Activated CD8-positive, alpha-beta T cell treated with anti-CD3 and anti-CD28 coated beads for 36 hours (primary cell): ENCODE measurements at regions not wholly inside any gene's neighbourhood (a gene's known extent, or its start where the extent isn't known, plus 50 kb on each side); places are given as distances from the start of the nearest gene placed in this dataset.

ENCODE experiments used
- ATAC-seq: fragments of 200-7000 bp; cut with Tn5 transposase; one replicate; pipeline ENCODE4 v1.10.0; 2021; ENCODE audit warnings: mild to moderate bottlenecking, moderate library complexity
- CTCF ChIA-PET: fragments of 350-600 bp; sonication (Branson Sonifier 250); formaldehyde crosslinking; loops from one replicate; lab custom pipeline; 2021; ENCODE audit warnings: antibody characterized with exemption; lab: Charles Lee
- POLR2A ChIA-PET: fragments of 350-600 bp; sonication (Branson Sonifier 250); formaldehyde crosslinking; loops from one replicate; lab custom pipeline; 2021; ENCODE audit warnings: antibody characterized with exemption; lab: Charles Lee
- DNase-seq: peaks from one replicate; pipeline ENCODE4 v3.0.0-alpha.2; 2020
- H3K27ac Mint-ChIP-seq: one replicate; pipeline ENCODE4 v1.8.0; 2021; ENCODE audit warnings: mild to moderate bottlenecking, mixed read lengths
- H3K27me3 Mint-ChIP-seq: one replicate; pipeline ENCODE4 v1.8.0; 2021; ENCODE audit warnings: mixed read lengths
- H3K36me3 Mint-ChIP-seq: one replicate; pipeline ENCODE4 v1.8.0; 2021; ENCODE audit warnings: low read depth, mixed read lengths
- H3K4me1 Mint-ChIP-seq: one replicate; pipeline ENCODE4 v1.8.0; 2021; ENCODE audit warnings: low read depth, mixed read lengths
- H3K4me3 Mint-ChIP-seq: one replicate; pipeline ENCODE4 v1.8.0; 2021; ENCODE audit warnings: mild to moderate bottlenecking, moderate library complexity, mixed read lengths
- H3K9me3 Mint-ChIP-seq: one replicate; pipeline ENCODE4 v1.8.0; 2021; ENCODE audit warnings: mixed read lengths
- intact Hi-C: fragments of 100-400 bp; cut with micrococcal nuclease; formaldehyde crosslinking; loops from one replicate; pipeline ENCODE4 v1.10.0; 2022
- TF ChIP-seq, protein P1 (sequence below): fragments of 200-600 bp; IDR thresholded peaks from one replicate; pipeline ENCODE4 v1.8.0; 2022; ENCODE audit warnings: antibody characterized with exemption, mild to moderate bottlenecking

DNA sequence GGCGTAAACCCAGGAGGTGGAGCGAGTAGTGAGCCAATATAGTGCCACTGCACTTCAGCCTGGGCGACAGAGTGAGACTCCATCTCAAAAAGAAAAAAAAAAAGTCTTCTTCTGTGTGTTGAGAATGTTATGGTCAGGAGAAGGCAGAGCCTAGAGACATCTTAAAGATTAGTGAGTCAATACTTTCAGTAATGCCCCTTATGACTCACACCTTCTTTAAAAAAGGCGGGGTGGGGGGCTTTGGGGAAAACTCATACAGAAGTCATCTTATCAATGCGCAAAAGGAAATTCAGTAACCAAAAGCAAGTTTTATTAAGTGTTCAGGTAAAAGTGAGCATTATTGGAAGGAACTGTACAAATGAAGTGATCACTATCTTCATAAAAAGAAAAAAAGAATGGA is 1369.8 kb upstream of the LRRTM3 start:
- Mint-ChIP-seq H3K27ac (no peak overlapping the region), H3K4me1 (no peaks in the 10 kb centered on the region), H3K36me3 (no peaks in the 10 kb centered on the region), H3K27me3 (no peaks in the 10 kb centered on the region), H3K9me3 (peaks cover 8% of the 10 kb centered on the region), H3K4me3 (no peak overlapping the region)
- intact Hi-C loops, result no loop called here
- ChIA-PET CTCF (no interaction called here), POLR2A (no interaction called here)
- TF ChIP-seq, protein P1, sequence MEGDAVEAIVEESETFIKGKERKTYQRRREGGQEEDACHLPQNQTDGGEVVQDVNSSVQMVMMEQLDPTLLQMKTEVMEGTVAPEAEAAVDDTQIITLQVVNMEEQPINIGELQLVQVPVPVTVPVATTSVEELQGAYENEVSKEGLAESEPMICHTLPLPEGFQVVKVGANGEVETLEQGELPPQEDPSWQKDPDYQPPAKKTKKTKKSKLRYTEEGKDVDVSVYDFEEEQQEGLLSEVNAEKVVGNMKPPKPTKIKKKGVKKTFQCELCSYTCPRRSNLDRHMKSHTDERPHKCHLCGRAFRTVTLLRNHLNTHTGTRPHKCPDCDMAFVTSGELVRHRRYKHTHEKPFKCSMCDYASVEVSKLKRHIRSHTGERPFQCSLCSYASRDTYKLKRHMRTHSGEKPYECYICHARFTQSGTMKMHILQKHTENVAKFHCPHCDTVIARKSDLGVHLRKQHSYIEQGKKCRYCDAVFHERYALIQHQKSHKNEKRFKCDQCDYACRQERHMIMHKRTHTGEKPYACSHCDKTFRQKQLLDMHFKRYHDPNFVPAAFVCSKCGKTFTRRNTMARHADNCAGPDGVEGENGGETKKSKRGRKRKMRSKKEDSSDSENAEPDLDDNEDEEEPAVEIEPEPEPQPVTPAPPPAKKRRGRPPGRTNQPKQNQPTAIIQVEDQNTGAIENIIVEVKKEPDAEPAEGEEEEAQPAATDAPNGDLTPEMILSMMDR, result no peak
- ATAC-seq (no peak), DNase-seq (no peak)

DNA sequence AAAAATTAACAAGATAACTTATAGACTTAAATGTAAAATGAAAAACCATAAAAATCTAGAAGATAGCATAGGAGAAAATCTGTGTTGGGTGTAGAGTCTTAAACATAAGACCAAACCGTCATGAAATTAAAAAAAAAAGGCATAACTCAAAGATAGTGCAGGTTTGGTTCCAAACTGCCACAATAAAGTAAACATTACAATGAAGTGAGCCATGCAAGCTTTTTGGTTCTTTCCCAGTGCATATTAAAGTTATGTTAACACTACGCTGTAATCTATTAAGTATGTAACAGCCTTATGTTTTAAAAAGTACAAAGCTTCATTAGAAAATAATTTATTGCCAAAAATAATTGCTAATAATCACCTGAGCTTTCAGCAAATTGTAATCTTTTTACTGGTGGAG is 1366.5 kb upstream of the LRRTM3 start:
- TF ChIP-seq, protein P1, result no peak
- H3K4me1 Mint-ChIP-seq, result no peaks in the 10 kb centered on the region
- no peaks in the 10 kb centered on the region for H3K27me3 Mint-ChIP-seq
- DNase-seq (no peak), ATAC-seq (no peak)
- no peaks in the 10 kb centered on the region for H3K36me3 Mint-ChIP-seq
- no peak overlapping the region for H3K27ac Mint-ChIP-seq
- ChIA-PET POLR2A (interaction anchor here (0.6 kb wide), 1 partner anchor 663 kb away, joined by 3 read pairs; no protein-coding TSS in a partner anchor), CTCF (no interaction called here)
- intact Hi-C loops, result no loop called here
- no peak overlapping the region for H3K4me3 Mint-ChIP-seq
- peaks cover 4% of the 10 kb centered on the region for H3K9me3 Mint-ChIP-seq

DNA sequence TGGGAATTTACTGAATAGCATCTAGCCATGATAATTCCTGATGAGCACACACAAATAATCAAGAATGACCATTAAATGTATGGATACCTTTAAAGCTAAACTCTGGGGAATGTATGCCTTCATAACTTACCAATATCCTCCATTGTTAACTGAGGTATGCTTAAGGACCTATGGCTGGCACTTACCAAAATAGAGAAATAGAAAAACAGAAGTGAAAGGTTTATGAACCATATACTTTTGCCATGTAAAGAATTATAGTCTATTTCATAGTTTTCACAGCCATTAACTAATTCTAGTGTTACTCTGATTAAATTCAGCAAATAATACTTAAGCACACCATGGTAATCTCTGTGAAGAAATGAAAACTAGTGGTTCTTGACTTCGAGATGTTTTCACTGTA is 1360.6 kb upstream of the LRRTM3 start:
- H3K27me3 Mint-ChIP-seq, result no peaks in the 10 kb centered on the region
- CTCF ChIA-PET, result no interaction called here
- TF ChIP-seq, protein P1, result no peak
- H3K4me1 Mint-ChIP-seq, result no peaks in the 10 kb centered on the region
- POLR2A ChIA-PET, result no interaction called here
- peaks cover 3% of the 10 kb centered on the region for H3K9me3 Mint-ChIP-seq
- H3K4me3 Mint-ChIP-seq, result no peak overlapping the region
- ATAC-seq, result no peak
- DNase-seq, result no peak
- H3K36me3 Mint-ChIP-seq, result no peaks in the 10 kb centered on the region
- no peak overlapping the region for H3K27ac Mint-ChIP-seq
- intact Hi-C loops, result no loop called here

- no peaks in the 10 kb centered on the region for H3K9me3 Mint-ChIP-seq
- ChIA-PET POLR2A (no interaction called here), CTCF (no interaction called here)
- TF ChIP-seq, protein P1, result no peak
- H3K4me3 Mint-ChIP-seq, result no peak overlapping the region
- no peak overlapping the region for H3K27ac Mint-ChIP-seq
- intact Hi-C loops, result no loop called here
- no peaks in the 10 kb centered on the region for H3K4me1 Mint-ChIP-seq
- no peaks in the 10 kb centered on the region for H3K27me3 Mint-ChIP-seq
- H3K36me3 Mint-ChIP-seq, result no peaks in the 10 kb centered on the region
- no peak for DNase-seq
- no peak for ATAC-seq
Observed at GRCh38 chr10:65566906-65567305, 1358.9 kb upstream of the LRRTM3 start.

DNA sequence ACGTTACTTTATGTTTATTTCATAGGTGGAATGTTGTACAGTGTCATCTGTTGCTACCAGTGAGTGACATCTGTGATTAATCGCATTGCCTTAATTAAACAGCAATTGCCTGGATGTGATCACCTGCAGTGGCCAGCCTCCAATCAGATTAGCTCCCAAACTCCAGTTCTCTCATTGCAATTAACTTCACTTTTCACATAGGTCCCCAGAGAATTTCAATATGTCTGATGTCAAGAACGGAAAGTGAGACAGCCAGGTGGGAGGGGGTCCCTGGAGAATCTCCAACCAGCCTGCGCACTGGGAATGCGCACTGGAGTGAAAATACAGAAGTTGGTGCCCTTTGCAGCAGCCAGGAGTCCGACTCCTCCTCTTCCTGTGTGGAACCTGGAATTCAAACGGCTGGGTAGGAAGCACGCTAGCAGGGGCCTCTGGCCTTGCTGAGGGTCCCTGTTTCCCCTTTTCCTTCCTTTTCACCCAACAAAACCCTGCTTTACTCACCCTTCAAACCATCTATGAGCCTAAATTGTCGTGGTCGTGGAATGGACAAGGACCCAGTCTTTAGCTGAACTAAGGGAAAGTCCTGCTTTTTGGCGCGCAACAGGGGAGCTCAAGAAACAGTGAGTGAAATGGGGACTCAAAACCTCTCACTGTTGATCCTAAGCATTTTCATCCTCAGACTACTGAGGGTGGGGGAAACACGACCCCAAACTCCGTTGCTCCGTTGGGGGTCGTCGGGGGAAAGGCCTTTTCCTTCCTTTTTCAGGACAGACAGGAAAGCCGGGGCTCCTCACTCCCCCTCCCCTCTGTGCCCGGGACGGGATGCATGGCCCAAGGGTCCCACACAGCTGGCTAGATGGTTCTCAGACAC is 1355.5 kb upstream of the LRRTM3 start:
- DNase-seq, result no peak
- Mint-ChIP-seq H3K4me3 (no peak overlapping the region), H3K9me3 (no peaks in the 10 kb centered on the region), H3K27ac (no peak overlapping the region), H3K27me3 (no peaks in the 10 kb centered on the region), H3K36me3 (no peaks in the 10 kb centered on the region), H3K4me1 (no peaks in the 10 kb centered on the region)
- TF ChIP-seq, protein P1, result no peak
- intact Hi-C loops, result no loop called here
- CTCF ChIA-PET, result no interaction called here
- POLR2A ChIA-PET, result no interaction called here
- ATAC-seq, result no peak
